ENCODE measurements at regions not wholly inside any gene's neighbourhood (a gene's known extent, or its start where the extent isn't known, plus 50 kb on each side); places are given as distances from the start of the nearest gene placed in this dataset.

DNA sequence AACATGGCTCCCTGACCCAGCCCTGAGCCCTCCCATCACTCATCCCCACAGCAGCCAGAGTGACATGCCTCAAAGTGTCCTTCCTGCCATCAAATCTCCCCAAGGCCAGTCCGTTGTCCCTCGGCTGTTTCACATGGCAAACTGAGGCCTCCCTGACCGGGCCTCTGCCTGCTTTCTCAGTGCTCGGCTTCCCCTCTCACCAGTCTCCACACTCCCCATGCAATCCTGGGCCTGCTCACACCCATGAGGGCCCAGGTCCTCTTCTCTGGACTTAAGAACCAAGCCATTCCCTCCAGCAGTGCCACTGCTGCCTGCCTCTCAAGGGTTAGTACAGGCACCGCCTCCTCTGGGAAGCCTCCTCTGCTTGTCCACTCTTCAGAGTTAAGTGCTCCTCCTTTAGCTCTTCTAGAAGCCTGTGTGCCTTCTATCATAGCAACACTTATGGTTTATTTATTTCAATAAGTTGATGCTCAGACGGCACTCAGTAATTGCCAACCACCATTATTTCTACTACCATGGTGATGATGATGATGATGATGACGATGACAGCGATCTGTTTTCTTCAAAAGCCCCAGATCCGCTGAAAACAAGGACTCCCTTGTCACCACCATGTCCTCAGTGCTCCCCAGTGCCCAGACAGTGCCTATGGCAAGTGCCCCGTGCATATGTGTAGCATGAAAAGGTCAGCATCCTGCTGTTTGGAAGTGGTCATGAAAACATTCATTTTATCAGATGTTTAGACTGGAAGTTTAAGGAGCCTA lies 449.0 kb downstream of the CDH26 start:
- Mint-ChIP-seq H3K27me3 (ENCODE audit: insufficient read depth) (peaks cover 7% of the 10 kb centered on the region), H3K27ac (no peak overlapping the region), H3K4me1 (no peaks in the 10 kb centered on the region), H3K4me3 (no peak overlapping the region), H3K9me3 (peaks cover 9% of the 10 kb centered on the region), H3K36me3 (ENCODE audit: low read depth) (no peaks in the 10 kb centered on the region)
- TF ChIP-seq, protein P1, sequence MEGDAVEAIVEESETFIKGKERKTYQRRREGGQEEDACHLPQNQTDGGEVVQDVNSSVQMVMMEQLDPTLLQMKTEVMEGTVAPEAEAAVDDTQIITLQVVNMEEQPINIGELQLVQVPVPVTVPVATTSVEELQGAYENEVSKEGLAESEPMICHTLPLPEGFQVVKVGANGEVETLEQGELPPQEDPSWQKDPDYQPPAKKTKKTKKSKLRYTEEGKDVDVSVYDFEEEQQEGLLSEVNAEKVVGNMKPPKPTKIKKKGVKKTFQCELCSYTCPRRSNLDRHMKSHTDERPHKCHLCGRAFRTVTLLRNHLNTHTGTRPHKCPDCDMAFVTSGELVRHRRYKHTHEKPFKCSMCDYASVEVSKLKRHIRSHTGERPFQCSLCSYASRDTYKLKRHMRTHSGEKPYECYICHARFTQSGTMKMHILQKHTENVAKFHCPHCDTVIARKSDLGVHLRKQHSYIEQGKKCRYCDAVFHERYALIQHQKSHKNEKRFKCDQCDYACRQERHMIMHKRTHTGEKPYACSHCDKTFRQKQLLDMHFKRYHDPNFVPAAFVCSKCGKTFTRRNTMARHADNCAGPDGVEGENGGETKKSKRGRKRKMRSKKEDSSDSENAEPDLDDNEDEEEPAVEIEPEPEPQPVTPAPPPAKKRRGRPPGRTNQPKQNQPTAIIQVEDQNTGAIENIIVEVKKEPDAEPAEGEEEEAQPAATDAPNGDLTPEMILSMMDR (conservative IDR thresholded peaks at IDR 0.05), result no peak
- Histone ChIP-seq H3K27ac (ENCODE audit: low read depth, low read length) (no peak overlapping the region), H3K27me3 (ENCODE audit: control insufficient read depth, insufficient read depth, low read length, poor library complexity, severe bottlenecking) (no peaks in the 10 kb centered on the region), H3K9me3 (ENCODE audit: control insufficient read depth, low read length) (no peaks in the 10 kb centered on the region), H3K4me1 (ENCODE audit: control insufficient read depth, insufficient read depth, low read length) (no peaks in the 10 kb centered on the region), H3K36me3 (ENCODE audit: control insufficient read depth, insufficient read depth, low read length) (no peaks in the 10 kb centered on the region), H3K9ac (ENCODE audit: extremely low read depth, low read length, poor library complexity, severe bottlenecking) (no peak overlapping the region), H3K4me3 (ENCODE audit: low read length) (no peak overlapping the region)
- DNase-seq, result no peak
- WGBS, 2 experiments (ENCODE audit: insufficient coverage in 1 of 2, insufficient read length in 1 of 2), result 87 to 100% methylated on average over 1 to 9 of the region's 10 CpGs

DNA sequence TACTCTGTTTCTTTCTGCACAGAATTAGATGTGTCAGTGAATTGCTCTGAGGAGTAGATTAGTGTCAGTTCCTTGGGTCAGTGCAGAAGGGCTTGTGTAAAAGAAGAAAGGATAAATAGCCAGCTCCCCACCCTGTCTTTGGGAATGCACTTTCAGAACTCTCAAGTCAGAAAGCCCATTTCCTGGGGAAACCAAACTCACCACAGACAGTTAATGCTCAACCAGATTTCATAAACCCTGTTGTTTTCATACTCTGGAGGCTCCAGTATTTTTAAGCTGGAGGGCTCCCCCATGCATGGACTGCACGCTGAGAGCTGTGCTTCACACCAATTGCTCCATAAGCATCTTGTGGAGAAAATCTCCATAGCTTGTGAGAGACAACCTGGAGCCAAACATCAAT lies 449.7 kb downstream of the CDH26 start:
- DNase-seq, result no peak
- 83 to 97% methylated on average over 1 of the region's 1 CpG for WGBS, 2 experiments (ENCODE audit: insufficient coverage in 1 of 2, insufficient read length in 1 of 2)
- Mint-ChIP-seq H3K9me3 (peaks cover 9% of the 10 kb centered on the region), H3K27me3 (ENCODE audit: insufficient read depth) (peaks cover 7% of the 10 kb centered on the region), H3K4me1 (no peaks in the 10 kb centered on the region), H3K4me3 (no peak overlapping the region), H3K36me3 (ENCODE audit: low read depth) (no peaks in the 10 kb centered on the region), H3K27ac (no peak overlapping the region)
- H3K9ac ChIP-seq (ENCODE audit: extremely low read depth, low read length, poor library complexity, severe bottlenecking), result no peak overlapping the region
- no peak overlapping the region for H3K4me3 ChIP-seq (ENCODE audit: low read length)
- no peak overlapping the region for H3K27ac ChIP-seq (ENCODE audit: low read depth, low read length)
- no peaks in the 10 kb centered on the region for H3K9me3 ChIP-seq (ENCODE audit: control insufficient read depth, low read length)
- TF ChIP-seq, protein P1 (conservative IDR thresholded peaks at IDR 0.05), result no peak
- H3K4me1 ChIP-seq (ENCODE audit: control insufficient read depth, insufficient read depth, low read length), result no peaks in the 10 kb centered on the region
- no peaks in the 10 kb centered on the region for H3K36me3 ChIP-seq (ENCODE audit: control insufficient read depth, insufficient read depth, low read length)
- H3K27me3 ChIP-seq (ENCODE audit: control insufficient read depth, insufficient read depth, low read length, poor library complexity, severe bottlenecking), result no peaks in the 10 kb centered on the region

DNA sequence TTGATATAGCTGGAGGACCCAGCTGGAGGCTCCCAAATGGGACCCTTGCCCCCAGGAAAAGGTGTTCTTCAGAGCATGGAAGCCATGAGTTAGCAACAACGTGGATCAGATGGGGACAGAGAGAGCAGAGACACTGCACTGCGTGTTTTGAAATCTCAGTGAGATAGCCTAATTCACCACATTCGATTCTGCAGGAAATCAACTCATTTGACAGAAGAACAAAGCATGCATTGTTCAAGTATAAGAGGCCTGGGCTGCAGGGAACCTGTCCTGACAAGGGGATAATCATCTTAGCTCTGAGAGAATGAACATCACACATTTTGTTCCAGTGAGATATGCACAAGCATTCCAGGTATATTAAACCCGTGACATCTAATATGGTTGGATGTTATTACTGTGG lies 450.2 kb downstream of the CDH26 start:
- no peak for DNase-seq
- Mint-ChIP-seq H3K9me3 (peaks cover 9% of the 10 kb centered on the region), H3K27me3 (ENCODE audit: insufficient read depth) (peaks cover 7% of the 10 kb centered on the region), H3K4me1 (no peaks in the 10 kb centered on the region), H3K36me3 (ENCODE audit: low read depth) (no peaks in the 10 kb centered on the region), H3K4me3 (no peak overlapping the region), H3K27ac (no peak overlapping the region)
- no peak overlapping the region for H3K27ac ChIP-seq (ENCODE audit: low read depth, low read length)
- TF ChIP-seq, protein P1 (conservative IDR thresholded peaks at IDR 0.05), result no peak
- no peaks in the 10 kb centered on the region for H3K27me3 ChIP-seq (ENCODE audit: control insufficient read depth, insufficient read depth, low read length, poor library complexity, severe bottlenecking)
- H3K4me1 ChIP-seq (ENCODE audit: control insufficient read depth, insufficient read depth, low read length), result no peaks in the 10 kb centered on the region
- 85 to 91% methylated on average over 4 of the region's 4 CpGs for WGBS, 2 experiments (ENCODE audit: insufficient coverage in 1 of 2, insufficient read length in 1 of 2)
- H3K4me3 ChIP-seq (ENCODE audit: low read length), result no peak overlapping the region
- H3K9me3 ChIP-seq (ENCODE audit: control insufficient read depth, low read length), result no peaks in the 10 kb centered on the region
- no peaks in the 10 kb centered on the region for H3K36me3 ChIP-seq (ENCODE audit: control insufficient read depth, insufficient read depth, low read length)
- no peak overlapping the region for H3K9ac ChIP-seq (ENCODE audit: extremely low read depth, low read length, poor library complexity, severe bottlenecking)

All from endodermal cell (in vitro differentiated cells).